ENCODE measurements at regions not wholly inside any gene's neighbourhood (a gene's known extent, or its start where the extent isn't known, plus 50 kb on each side); places are given as distances from the start of the nearest gene placed in this dataset.
"Not testable (repeated sequence)": the region's sequence is repeated elsewhere in the genome, so short reads cannot be mapped to it uniquely, and the experiment has no call there.

GRCh38 chrX:114073926-114074325, 510.0 kb upstream of the HTR2C start:
- Mint-ChIP-seq H3K27ac (no peak overlapping the region), H3K9me3 (no peaks in the 10 kb centered on the region), H3K4me1 (peaks cover 11% of the 10 kb centered on the region), H3K27me3 (no peaks in the 10 kb centered on the region), H3K4me3 (no peak overlapping the region), H3K36me3 (ENCODE audit: low read depth) (no peaks in the 10 kb centered on the region)
- DNase-seq (no peak), ATAC-seq (ENCODE audit: low read depth) (no peak)
- no peak for TF ChIP-seq CTCF (IDR thresholded peaks at IDR 0.05)
- intact Hi-C loops (cut with micrococcal nuclease) = loop anchor here (10.0 kb wide), 1 partner anchor 819 kb away; no protein-coding TSS in a partner anchor
- ChIA-PET CTCF (no interaction called here), POLR2A (no interaction called here)

- peaks cover 6% of the 10 kb centered on the region for H3K4me1 Mint-ChIP-seq
- no peak overlapping the region for H3K4me3 Mint-ChIP-seq
- H3K36me3 Mint-ChIP-seq (ENCODE audit: low read depth) = no peaks in the 10 kb centered on the region
- CTCF ChIA-PET = no interaction called here
- no peak overlapping the region for H3K27ac Mint-ChIP-seq
- DNase-seq = no peak
- H3K9me3 Mint-ChIP-seq = no peaks in the 10 kb centered on the region
- TF ChIP-seq CTCF (IDR thresholded peaks at IDR 0.05) = no peak
- POLR2A ChIA-PET = no interaction called here
- H3K27me3 Mint-ChIP-seq = no peaks in the 10 kb centered on the region
- ATAC-seq (ENCODE audit: low read depth) = no peak
- intact Hi-C loops (cut with micrococcal nuclease) = loop anchor here (10.0 kb wide), 1 partner anchor 817 kb away; no protein-coding TSS in a partner anchor
Observed at GRCh38 chrX:114071412-114071811, 512.5 kb upstream of the HTR2C start.

- H3K4me3 Mint-ChIP-seq = no peak overlapping the region
- H3K36me3 Mint-ChIP-seq (ENCODE audit: low read depth) = no peaks in the 10 kb centered on the region
- no peaks in the 10 kb centered on the region for H3K4me1 Mint-ChIP-seq
- DNase-seq = no peak
- ChIA-PET CTCF (no interaction called here), POLR2A (no interaction called here)
- H3K27ac Mint-ChIP-seq = no peak overlapping the region
- H3K27me3 Mint-ChIP-seq = no peaks in the 10 kb centered on the region
- H3K9me3 Mint-ChIP-seq = no peaks in the 10 kb centered on the region
- no peak for ATAC-seq (ENCODE audit: low read depth)
- intact Hi-C loops (cut with micrococcal nuclease) = loop anchor here (10.0 kb wide), 1 partner anchor 59 kb away; no protein-coding TSS in a partner anchor
- TF ChIP-seq CTCF (IDR thresholded peaks at IDR 0.05) = no peak
Observed at GRCh38 chrX:114065577-114066223, 518.2 kb upstream of the HTR2C start.

GRCh38 chrX:114061226-114061625, 522.7 kb upstream of the HTR2C start:
- Mint-ChIP-seq H3K36me3 (ENCODE audit: low read depth) (no peaks in the 10 kb centered on the region), H3K27me3 (no peaks in the 10 kb centered on the region), H3K4me3 (no peak overlapping the region), H3K9me3 (no peaks in the 10 kb centered on the region), H3K27ac (no peak overlapping the region), H3K4me1 (peaks cover 9% of the 10 kb centered on the region)
- ATAC-seq (ENCODE audit: low read depth) (no peak), DNase-seq (no peak)
- ChIA-PET CTCF (no interaction called here), POLR2A (no interaction called here)
- no peak for TF ChIP-seq CTCF (IDR thresholded peaks at IDR 0.05)
- intact Hi-C loops (cut with micrococcal nuclease) = loop anchor here (10.0 kb wide), 1 partner anchor 64 kb away; no protein-coding TSS in a partner anchor

- no peaks in the 10 kb centered on the region for H3K36me3 Mint-ChIP-seq (ENCODE audit: low read depth)
- peaks cover 9% of the 10 kb centered on the region for H3K4me1 Mint-ChIP-seq
- ChIA-PET CTCF (no interaction called here), POLR2A (interaction anchor here (0.6 kb wide), 1 partner anchor 257 kb away, joined by 3 read pairs; no protein-coding TSS in a partner anchor)
- peak overlapping the region; percentile 70 for H3K4me3 Mint-ChIP-seq
- ATAC-seq (ENCODE audit: low read depth) (no peak), DNase-seq (no peak)
- H3K9me3 Mint-ChIP-seq = no peaks in the 10 kb centered on the region
- H3K27ac Mint-ChIP-seq = peak overlapping the region; percentile 61
- intact Hi-C loops (cut with micrococcal nuclease) = no loop called here
- H3K27me3 Mint-ChIP-seq = no peaks in the 10 kb centered on the region
- no peak for TF ChIP-seq CTCF (IDR thresholded peaks at IDR 0.05)
Observed at GRCh38 chrX:114058988-114059418, 524.9 kb upstream of the HTR2C start.

GRCh38 chrX:114057422-114057821, 526.5 kb upstream of the HTR2C start:
- H3K27ac Mint-ChIP-seq = not testable (repeated sequence)

More at GRCh38 chrX:114057422-114057821, 526.5 kb upstream of the HTR2C start:
- H3K4me3 Mint-ChIP-seq; DNase-seq; intact Hi-C loops (cut with micrococcal nuclease); ATAC-seq (ENCODE audit: low read depth); H3K27me3 Mint-ChIP-seq; H3K36me3 Mint-ChIP-seq (ENCODE audit: low read depth); H3K9me3 Mint-ChIP-seq; H3K4me1 Mint-ChIP-seq: not testable (repeated sequence)
- ChIA-PET CTCF (interaction anchor here (0.7 kb wide), 1 partner anchor 152 kb away, joined by 3 read pairs; no protein-coding TSS in a partner anchor), POLR2A (interaction anchor here (0.6 kb wide), 1 partner anchor 107 kb away, joined by 9 read pairs; no protein-coding TSS in a partner anchor)
